ENCODE measurements at regions not wholly inside any gene's neighbourhood (a gene's known extent, or its start where the extent isn't known, plus 50 kb on each side); places are given as distances from the start of the nearest gene placed in this dataset.

GRCh38 chr1:232291261-232291660, 338.7 kb downstream of the SIPA1L2 start:
- Histone ChIP-seq H3K27me3 (ENCODE audit: control insufficient read depth, insufficient read depth, low read length) (no peaks in the 10 kb centered on the region), H3K9me3 (ENCODE audit: control insufficient read depth, low read length) (no peaks in the 10 kb centered on the region), H3K4me3 (ENCODE audit: low read depth, low read length) (no peak overlapping the region), H3K9ac (no peak overlapping the region), H2AFZ (no peak overlapping the region), H3K36me3 (ENCODE audit: control insufficient read depth, insufficient read depth, low read length) (no peaks in the 10 kb centered on the region), H3K4me2 (ENCODE audit: low read length) (no peak overlapping the region), H3K79me2 (no peaks in the 10 kb centered on the region), H3K4me1 (no peaks in the 10 kb centered on the region), H3K27ac (no peak overlapping the region)
- no peak for TF ChIP-seq CTCF (IDR thresholded peaks at IDR 0.05)

- H3K36me3 ChIP-seq (ENCODE audit: control insufficient read depth, insufficient read depth, low read length), result no peaks in the 10 kb centered on the region
These were observed 339.4 kb downstream of the SIPA1L2 start for GRCh38 chr1:232290570-232290969.

GRCh38 chr1:232287676-232288569, 342.0 kb downstream of the SIPA1L2 start:
- Histone ChIP-seq H3K4me3 (ENCODE audit: low read depth, low read length) (no peak overlapping the region), H3K4me2 (ENCODE audit: low read length) (no peak overlapping the region), H3K9me3 (ENCODE audit: control insufficient read depth, low read length) (no peaks in the 10 kb centered on the region), H3K4me1 (no peaks in the 10 kb centered on the region), H3K27ac (no peak overlapping the region), H3K36me3 (ENCODE audit: control insufficient read depth, insufficient read depth, low read length) (no peaks in the 10 kb centered on the region), H3K9ac (no peak overlapping the region), H3K27me3 (ENCODE audit: control insufficient read depth, insufficient read depth, low read length) (no peaks in the 10 kb centered on the region), H3K79me2 (no peaks in the 10 kb centered on the region), H2AFZ (no peak overlapping the region)
- TF ChIP-seq CTCF (IDR thresholded peaks at IDR 0.05), result no peak

More at GRCh38 chr1:232290570-232290969, 339.4 kb downstream of the SIPA1L2 start:
- Histone ChIP-seq H3K9ac (no peak overlapping the region), H3K79me2 (no peaks in the 10 kb centered on the region), H3K27ac (no peak overlapping the region), H3K4me3 (ENCODE audit: low read depth, low read length) (no peak overlapping the region), H3K9me3 (ENCODE audit: control insufficient read depth, low read length) (no peaks in the 10 kb centered on the region), H2AFZ (no peak overlapping the region), H3K4me2 (ENCODE audit: low read length) (no peak overlapping the region), H3K27me3 (ENCODE audit: control insufficient read depth, insufficient read depth, low read length) (no peaks in the 10 kb centered on the region), H3K4me1 (no peaks in the 10 kb centered on the region)
- no peak for TF ChIP-seq CTCF (IDR thresholded peaks at IDR 0.05)

GRCh38 chr1:232285138-232285537, 344.8 kb downstream of the SIPA1L2 start:
- no peak overlapping the region for H3K9ac ChIP-seq
- no peak for TF ChIP-seq CTCF (IDR thresholded peaks at IDR 0.05)
- no peak overlapping the region for H3K27ac ChIP-seq
- no peak overlapping the region for H3K4me3 ChIP-seq (ENCODE audit: low read depth, low read length)
- no peak overlapping the region for H3K4me2 ChIP-seq (ENCODE audit: low read length)
- H3K4me1 ChIP-seq, result no peaks in the 10 kb centered on the region
- H3K27me3 ChIP-seq (ENCODE audit: control insufficient read depth, insufficient read depth, low read length), result no peaks in the 10 kb centered on the region
- no peaks in the 10 kb centered on the region for H3K79me2 ChIP-seq
- H3K9me3 ChIP-seq (ENCODE audit: control insufficient read depth, low read length), result no peaks in the 10 kb centered on the region
- H3K36me3 ChIP-seq (ENCODE audit: control insufficient read depth, insufficient read depth, low read length), result no peaks in the 10 kb centered on the region
- no peak overlapping the region for H2AFZ ChIP-seq

- no peak overlapping the region for H2AFZ ChIP-seq
- no peak overlapping the region for H3K4me3 ChIP-seq (ENCODE audit: low read depth, low read length)
- no peak overlapping the region for H3K27ac ChIP-seq
- H3K9ac ChIP-seq, result no peak overlapping the region
- no peaks in the 10 kb centered on the region for H3K4me1 ChIP-seq
- H3K79me2 ChIP-seq, result no peaks in the 10 kb centered on the region
- H3K27me3 ChIP-seq (ENCODE audit: control insufficient read depth, insufficient read depth, low read length), result no peaks in the 10 kb centered on the region
- no peak for TF ChIP-seq CTCF (IDR thresholded peaks at IDR 0.05)
- H3K9me3 ChIP-seq (ENCODE audit: control insufficient read depth, low read length), result no peaks in the 10 kb centered on the region
- H3K36me3 ChIP-seq (ENCODE audit: control insufficient read depth, insufficient read depth, low read length), result no peaks in the 10 kb centered on the region
- no peak overlapping the region for H3K4me2 ChIP-seq (ENCODE audit: low read length)
These were observed 346.1 kb downstream of the SIPA1L2 start for GRCh38 chr1:232283864-232284263.
